ENCODE measurements at regions not wholly inside any gene's neighbourhood (a gene's known extent, or its start where the extent isn't known, plus 50 kb on each side); places are given as distances from the start of the nearest gene placed in this dataset.
A peak's percentile ranks its signal among the peaks of the same experiment; 100 is the strongest.

DNA sequence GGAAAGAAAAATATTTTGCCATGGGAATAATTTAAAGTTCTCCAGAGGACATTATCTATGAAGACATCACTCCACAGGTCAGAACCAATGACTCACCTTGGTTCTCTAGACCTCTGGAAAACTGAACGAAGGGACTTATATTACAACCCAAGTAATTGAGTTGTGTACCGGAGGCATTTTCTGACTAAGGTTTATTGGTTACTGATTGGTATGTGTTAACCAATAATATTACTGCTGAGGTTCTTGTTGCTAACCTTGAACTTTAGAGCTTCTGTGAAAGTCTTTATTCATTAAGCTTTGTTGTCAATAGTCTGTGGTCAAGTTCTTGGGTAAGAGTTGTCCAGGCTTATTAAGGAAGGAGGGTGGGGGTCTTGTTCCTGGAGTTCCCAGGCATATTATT is 78.1 kb upstream of the MTPN start:
- Histone ChIP-seq H3K4me1 (peaks cover 0 to 18% (median 0%) of the 10 kb centered on the region in 9 donors), H3K9me3 (no peaks in the 10 kb centered on the region), H3K36me3 (no peaks in the 10 kb centered on the region), H3K27me3 (no peaks in the 10 kb centered on the region), H3K27ac (no peak overlapping the region), H3K4me3 (no peak overlapping the region)
- DNase-seq: no peak
- WGBS, 2 donors: 94 to 98% methylated on average over 2 of the region's 2 CpGs
- no peak for TF ChIP-seq CTCF (IDR thresholded peaks at IDR 0.05)
- intact Hi-C loops (cut with DNase I): no loop called here
- no peak for ATAC-seq

DNA sequence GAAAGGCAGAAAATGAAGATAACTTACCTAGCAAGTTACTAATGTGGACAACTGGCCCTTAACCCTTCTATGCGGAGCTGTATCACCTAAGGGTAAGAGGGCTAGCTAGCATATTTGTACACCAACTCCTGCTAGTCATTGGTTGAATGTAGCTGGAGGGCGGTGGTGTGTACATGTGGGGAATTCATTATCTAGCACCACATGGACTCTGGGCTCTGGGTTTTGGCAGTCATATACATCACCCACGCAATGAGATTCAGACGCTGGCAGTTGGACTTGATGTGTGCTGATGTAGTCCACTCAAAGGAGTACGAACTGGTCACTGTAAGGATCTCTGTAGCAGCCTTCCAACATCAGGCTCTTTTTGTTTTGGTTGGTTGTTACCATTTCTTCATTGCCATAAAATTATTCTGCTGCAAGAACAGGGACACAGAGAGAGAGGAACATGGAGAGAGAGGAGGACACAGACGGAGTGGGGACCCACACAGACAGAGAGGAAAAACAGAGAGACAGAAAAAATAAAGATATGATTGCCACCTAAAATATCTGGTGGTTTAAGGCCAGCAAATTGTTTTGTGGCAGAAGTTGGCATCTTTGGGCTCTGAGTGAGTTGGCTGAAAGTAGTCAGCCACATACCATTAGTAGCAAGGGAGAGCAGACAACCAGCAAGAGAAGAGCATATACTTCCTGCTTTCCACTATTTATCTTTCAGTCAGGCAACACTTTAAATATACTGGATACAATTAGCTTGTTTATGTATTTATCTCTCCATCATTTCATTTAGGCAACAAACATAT is 76.7 kb upstream of the MTPN start:
- 78 to 84% methylated on average over 6 of the region's 6 CpGs for WGBS, 2 donors
- no peak for TF ChIP-seq CTCF (IDR thresholded peaks at IDR 0.05)
- no peak overlapping the region for H3K4me3 ChIP-seq

DNA sequence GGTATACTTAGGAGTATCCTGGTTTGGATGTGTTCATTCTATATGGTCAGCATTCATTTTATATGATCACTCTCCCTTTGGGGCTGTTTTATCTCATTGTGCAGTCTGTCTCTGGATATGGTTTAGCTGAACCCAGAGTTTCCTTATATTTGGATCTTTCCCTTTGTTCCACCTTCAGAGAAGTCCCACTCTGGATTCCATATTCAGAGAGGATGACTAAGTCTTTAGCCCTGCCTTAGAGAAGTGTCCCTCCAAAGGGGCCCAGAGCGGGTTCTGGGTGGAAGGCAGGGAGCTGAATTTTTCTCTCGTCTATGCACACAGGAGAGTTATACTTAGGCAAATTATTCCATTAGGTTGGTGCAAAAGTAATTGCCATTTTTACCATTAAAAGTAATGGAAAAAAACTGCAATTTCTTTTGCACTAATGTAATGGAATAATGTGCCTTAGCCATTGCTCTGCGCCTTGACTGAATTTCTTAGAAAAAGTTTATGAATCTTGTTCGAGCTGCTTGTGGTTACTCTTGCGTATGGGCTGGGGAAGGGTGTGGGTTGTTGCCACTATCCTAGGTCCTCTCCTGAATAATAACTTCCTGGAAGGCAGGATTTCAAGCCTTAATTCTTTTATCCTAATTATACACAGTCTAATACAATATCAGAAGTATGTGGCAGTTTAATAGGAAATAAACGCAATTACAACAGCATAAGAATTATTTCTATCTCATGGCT is 74.2 kb upstream of the MTPN start:
- intact Hi-C loops (cut with DNase I): no loop called here
- ATAC-seq (no peak), DNase-seq (no peak)
- peaks cover 0 to 16% (median 0%) of the 10 kb centered on the region in 11 donors for H3K9me3 ChIP-seq
- no peak for TF ChIP-seq CTCF (IDR thresholded peaks at IDR 0.05)
- H3K27me3 ChIP-seq: no peaks in the 10 kb centered on the region
- H3K4me1 ChIP-seq: peaks cover 0 to 7% (median 0%) of the 10 kb centered on the region in 9 donors
- H3K4me3 ChIP-seq: no peak overlapping the region
- WGBS, 2 donors: 95% methylated on average over 6 of the region's 6 CpGs
- H3K27ac ChIP-seq: no peak overlapping the region
- no peaks in the 10 kb centered on the region for H3K36me3 ChIP-seq

More for the DNA sequence above, 76.7 kb upstream of the MTPN start:
- ATAC-seq (peak in 1 of 8 donors; percentile 16), DNase-seq (no peak)
- no peak overlapping the region for H3K27ac ChIP-seq
- peaks cover 0 to 7% (median 0%) of the 10 kb centered on the region in 11 donors for H3K9me3 ChIP-seq
- H3K27me3 ChIP-seq: no peaks in the 10 kb centered on the region
- H3K4me1 ChIP-seq: peaks cover 0 to 21% (median 0%) of the 10 kb centered on the region in 9 donors
- no peaks in the 10 kb centered on the region for H3K36me3 ChIP-seq
- intact Hi-C loops (cut with DNase I): no loop called here

DNA sequence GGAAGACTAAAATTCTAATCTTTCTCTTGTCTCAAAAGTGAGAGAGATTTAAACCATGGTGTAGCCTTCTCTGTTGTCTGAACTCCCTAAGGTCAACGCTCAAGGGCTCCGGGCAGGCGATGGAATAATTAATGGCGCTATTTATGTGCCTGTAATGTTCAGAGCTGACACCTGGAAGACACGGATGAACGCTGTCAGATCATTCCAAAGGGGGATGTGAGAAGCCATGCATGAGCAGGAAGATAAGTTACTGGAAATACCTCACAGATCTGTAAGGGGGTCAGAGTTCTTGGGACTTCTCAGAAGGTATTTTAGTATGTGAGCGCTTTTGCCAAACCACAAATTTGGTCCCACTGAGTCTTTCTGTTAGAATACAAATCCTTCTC is 73.3 kb upstream of the MTPN start:
- H3K9me3 ChIP-seq: peaks cover 0 to 16% (median 0%) of the 10 kb centered on the region in 11 donors
- intact Hi-C loops (cut with DNase I): no loop called here
- WGBS, 2 donors: 56 to 57% methylated on average over 7 of the region's 7 CpGs
- H3K4me3 ChIP-seq: no peak overlapping the region
- H3K27me3 ChIP-seq: no peaks in the 10 kb centered on the region
- peaks cover 0 to 7% (median 0%) of the 10 kb centered on the region in 9 donors for H3K4me1 ChIP-seq
- ATAC-seq: peak in 5 of 8 donors; percentile 14 to 52 (median 41)
- TF ChIP-seq CTCF (IDR thresholded peaks at IDR 0.05): no peak
- no peak for DNase-seq
- no peak overlapping the region for H3K27ac ChIP-seq
- no peaks in the 10 kb centered on the region for H3K36me3 ChIP-seq
